ENCODE measurements at regions not wholly inside any gene's neighbourhood (a gene's known extent, or its start where the extent isn't known, plus 50 kb on each side); places are given as distances from the start of the nearest gene placed in this dataset.

DNA sequence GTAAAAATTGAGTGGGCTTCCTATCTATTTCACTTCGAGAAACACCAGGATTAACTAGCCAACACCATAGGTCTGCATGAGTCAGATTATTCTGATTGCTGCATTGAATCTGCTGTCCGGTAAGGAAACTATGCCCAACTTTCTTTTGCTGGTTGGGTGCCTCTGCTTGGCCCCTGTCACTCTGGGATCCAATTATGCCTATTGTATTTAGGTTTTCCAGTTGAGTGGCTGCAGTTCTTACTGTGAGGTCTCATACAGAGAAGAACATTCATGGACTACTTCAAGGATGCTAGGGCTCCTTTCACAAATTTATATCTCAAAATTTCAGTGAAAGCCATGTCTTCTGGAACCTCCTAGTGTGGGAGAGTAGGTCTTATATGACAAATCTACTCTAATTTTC is 215.1 kb upstream of the SORCS1 start:
- Histone ChIP-seq H3K9me3 (ENCODE audit: control insufficient read depth, insufficient read depth, low read depth, low read length) (no peaks in the 10 kb centered on the region), H3K79me2 (ENCODE audit: control insufficient read depth, insufficient read depth, low read length) (no peaks in the 10 kb centered on the region), H2AFZ (ENCODE audit: low read length) (no peak overlapping the region), H3K27me3 (ENCODE audit: control insufficient read depth, insufficient read depth, low read length) (no peaks in the 10 kb centered on the region), H3K4me3 (replicated peaks in 1 of 4; ENCODE audit: control extremely low read depth in 1 of 4, insufficient read depth in 1 of 4, low read depth in 3 of 4, low read length in 4 of 4) (no peak overlapping the region), H3K36me3 (ENCODE audit: control insufficient read depth, insufficient read depth, low read length) (no peaks in the 10 kb centered on the region), H3K4me1 (ENCODE audit: control insufficient read depth, extremely low read depth, insufficient read depth, low read length) (no peaks in the 10 kb centered on the region), H3K4me2 (ENCODE audit: extremely low read depth, insufficient read depth, low read length) (no peak overlapping the region), H4K20me1 (ENCODE audit: control insufficient read depth, extremely low read depth, insufficient read depth, low read length) (no peaks in the 10 kb centered on the region), H3K27ac (ENCODE audit: insufficient read depth, low read length) (no peak overlapping the region), H3K9ac (ENCODE audit: insufficient read depth, low read length) (no peak overlapping the region)
- no peak for DNase-seq (ENCODE audit: low read depth in 2 of 2)
- no peak for TF ChIP-seq EZH2 (IDR thresholded peaks at IDR 0.05; ENCODE audit: low read length, missing control alignments)
- TF ChIP-seq, protein P1, sequence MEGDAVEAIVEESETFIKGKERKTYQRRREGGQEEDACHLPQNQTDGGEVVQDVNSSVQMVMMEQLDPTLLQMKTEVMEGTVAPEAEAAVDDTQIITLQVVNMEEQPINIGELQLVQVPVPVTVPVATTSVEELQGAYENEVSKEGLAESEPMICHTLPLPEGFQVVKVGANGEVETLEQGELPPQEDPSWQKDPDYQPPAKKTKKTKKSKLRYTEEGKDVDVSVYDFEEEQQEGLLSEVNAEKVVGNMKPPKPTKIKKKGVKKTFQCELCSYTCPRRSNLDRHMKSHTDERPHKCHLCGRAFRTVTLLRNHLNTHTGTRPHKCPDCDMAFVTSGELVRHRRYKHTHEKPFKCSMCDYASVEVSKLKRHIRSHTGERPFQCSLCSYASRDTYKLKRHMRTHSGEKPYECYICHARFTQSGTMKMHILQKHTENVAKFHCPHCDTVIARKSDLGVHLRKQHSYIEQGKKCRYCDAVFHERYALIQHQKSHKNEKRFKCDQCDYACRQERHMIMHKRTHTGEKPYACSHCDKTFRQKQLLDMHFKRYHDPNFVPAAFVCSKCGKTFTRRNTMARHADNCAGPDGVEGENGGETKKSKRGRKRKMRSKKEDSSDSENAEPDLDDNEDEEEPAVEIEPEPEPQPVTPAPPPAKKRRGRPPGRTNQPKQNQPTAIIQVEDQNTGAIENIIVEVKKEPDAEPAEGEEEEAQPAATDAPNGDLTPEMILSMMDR (conservative IDR thresholded peaks at IDR 0.05 in 1 of 2, IDR thresholded peaks at IDR 0.05 in 1 of 2; ENCODE audit: low read depth in 1 of 2, low read length in 2 of 2), result no peak

DNA sequence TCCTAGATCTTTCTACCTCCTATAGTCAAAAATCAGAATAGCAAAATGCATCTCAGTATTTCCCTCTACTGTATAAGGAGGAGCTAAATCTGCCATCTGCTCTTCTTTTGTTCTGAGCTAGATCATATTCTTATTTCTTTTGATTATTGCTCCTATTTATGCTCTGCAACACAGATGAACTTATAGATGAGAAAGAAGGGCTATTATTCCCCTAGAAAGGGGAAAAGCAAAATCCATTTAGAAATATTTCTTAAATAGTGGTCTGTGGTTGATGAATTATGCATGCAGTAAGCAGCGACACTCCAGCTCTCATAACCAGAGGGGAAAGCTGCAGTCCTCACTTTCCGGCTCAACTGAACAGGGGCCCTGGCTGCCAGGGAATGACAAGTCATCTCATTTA is 207.3 kb upstream of the SORCS1 start:
- Histone ChIP-seq H3K4me1 (ENCODE audit: control insufficient read depth, extremely low read depth, insufficient read depth, low read length) (no peaks in the 10 kb centered on the region), H4K20me1 (ENCODE audit: control insufficient read depth, extremely low read depth, insufficient read depth, low read length) (no peaks in the 10 kb centered on the region), H3K4me2 (ENCODE audit: extremely low read depth, insufficient read depth, low read length) (no peak overlapping the region), H3K36me3 (ENCODE audit: control insufficient read depth, insufficient read depth, low read length) (no peaks in the 10 kb centered on the region), H3K9ac (ENCODE audit: insufficient read depth, low read length) (no peak overlapping the region), H3K27ac (ENCODE audit: insufficient read depth, low read length) (no peak overlapping the region), H3K27me3 (ENCODE audit: control insufficient read depth, insufficient read depth, low read length) (no peaks in the 10 kb centered on the region), H3K4me3 (replicated peaks in 1 of 4; ENCODE audit: control extremely low read depth in 1 of 4, insufficient read depth in 1 of 4, low read depth in 3 of 4, low read length in 4 of 4) (no peak overlapping the region), H3K9me3 (ENCODE audit: control insufficient read depth, insufficient read depth, low read depth, low read length) (no peaks in the 10 kb centered on the region), H3K79me2 (ENCODE audit: control insufficient read depth, insufficient read depth, low read length) (no peaks in the 10 kb centered on the region), H2AFZ (ENCODE audit: low read length) (no peak overlapping the region)
- TF ChIP-seq, protein P1 (conservative IDR thresholded peaks at IDR 0.05 in 1 of 2, IDR thresholded peaks at IDR 0.05 in 1 of 2; ENCODE audit: low read depth in 1 of 2, low read length in 2 of 2), result no peak
- no peak for TF ChIP-seq EZH2 (IDR thresholded peaks at IDR 0.05; ENCODE audit: low read length, missing control alignments)
- DNase-seq (ENCODE audit: low read depth in 2 of 2), result no peak

DNA sequence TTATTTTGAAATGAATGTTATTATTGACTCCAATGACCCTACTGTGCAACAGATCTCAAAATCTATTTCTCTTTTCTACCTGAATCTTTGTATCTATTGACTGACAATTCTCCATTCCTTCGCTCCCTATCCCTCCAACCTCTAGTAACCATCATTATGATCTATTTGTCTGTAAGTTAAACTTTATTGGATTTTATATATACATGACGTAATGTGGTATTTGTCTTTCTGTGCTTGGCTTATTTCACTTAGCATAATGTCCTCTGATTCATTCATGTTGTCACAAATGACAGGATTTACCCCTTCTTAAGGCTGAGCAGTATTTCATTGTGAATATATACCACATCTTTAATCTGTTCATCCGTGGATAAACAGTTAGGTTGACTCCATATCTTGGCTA is 200.4 kb upstream of the SORCS1 start:
- no peak overlapping the region for H3K9ac ChIP-seq (ENCODE audit: insufficient read depth, low read length)
- H3K27me3 ChIP-seq (ENCODE audit: control insufficient read depth, insufficient read depth, low read length), result no peaks in the 10 kb centered on the region
- no peaks in the 10 kb centered on the region for H3K9me3 ChIP-seq (ENCODE audit: control insufficient read depth, insufficient read depth, low read depth, low read length)
- H2AFZ ChIP-seq (ENCODE audit: low read length), result no peak overlapping the region
- no peak overlapping the region for H3K4me3 ChIP-seq (replicated peaks in 1 of 4; ENCODE audit: control extremely low read depth in 1 of 4, insufficient read depth in 1 of 4, low read depth in 3 of 4, low read length in 4 of 4)
- DNase-seq (ENCODE audit: low read depth in 2 of 2), result no peak
- no peaks in the 10 kb centered on the region for H4K20me1 ChIP-seq (ENCODE audit: control insufficient read depth, extremely low read depth, insufficient read depth, low read length)
- no peaks in the 10 kb centered on the region for H3K36me3 ChIP-seq (ENCODE audit: control insufficient read depth, insufficient read depth, low read length)
- no peak for TF ChIP-seq EZH2 (IDR thresholded peaks at IDR 0.05; ENCODE audit: low read length, missing control alignments)
- TF ChIP-seq, protein P1 (conservative IDR thresholded peaks at IDR 0.05 in 1 of 2, IDR thresholded peaks at IDR 0.05 in 1 of 2; ENCODE audit: low read depth in 1 of 2, low read length in 2 of 2), result no peak
- H3K27ac ChIP-seq (ENCODE audit: insufficient read depth, low read length), result no peak overlapping the region
- no peaks in the 10 kb centered on the region for H3K4me1 ChIP-seq (ENCODE audit: control insufficient read depth, extremely low read depth, insufficient read depth, low read length)
- no peak overlapping the region for H3K4me2 ChIP-seq (ENCODE audit: extremely low read depth, insufficient read depth, low read length)
- H3K79me2 ChIP-seq (ENCODE audit: control insufficient read depth, insufficient read depth, low read length), result no peaks in the 10 kb centered on the region

Data from fibroblast of lung (primary cell).